ENCODE measurements at regions not wholly inside any gene's neighbourhood (a gene's known extent, or its start where the extent isn't known, plus 50 kb on each side); places are given as distances from the start of the nearest gene placed in this dataset.

DNA sequence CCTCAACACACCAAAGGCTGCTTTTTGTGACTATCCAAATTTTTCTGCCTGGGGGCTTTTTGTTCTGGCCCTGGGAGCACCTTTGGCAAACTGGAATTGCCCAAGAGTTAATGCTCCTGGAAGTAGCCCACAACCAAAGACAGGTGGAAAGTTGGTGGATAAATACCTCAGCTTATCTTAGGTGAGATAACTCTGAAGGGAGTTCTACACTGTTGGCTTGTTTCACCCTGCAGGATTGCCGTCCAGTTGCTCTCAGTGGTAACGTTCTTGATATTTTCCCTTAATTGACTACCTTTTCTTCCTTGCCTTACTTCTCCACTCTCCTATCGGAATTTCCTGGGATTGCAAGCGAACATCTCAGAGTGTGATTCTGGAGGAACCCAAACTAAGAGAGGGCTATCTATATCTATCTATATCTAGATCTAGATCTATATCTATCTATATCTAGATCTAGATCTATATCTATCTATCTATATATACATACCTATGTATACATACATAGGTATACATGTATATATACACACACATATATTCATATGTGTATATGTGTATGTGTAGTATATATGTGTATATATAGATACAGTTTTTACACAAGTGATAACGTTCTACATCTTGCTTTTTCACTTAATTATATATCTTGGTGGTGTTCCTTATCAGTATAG, 82.6 kb upstream of the DHX15 start:
- DNase-seq (ENCODE audit: low read depth, low spot score), result no peak

DNA sequence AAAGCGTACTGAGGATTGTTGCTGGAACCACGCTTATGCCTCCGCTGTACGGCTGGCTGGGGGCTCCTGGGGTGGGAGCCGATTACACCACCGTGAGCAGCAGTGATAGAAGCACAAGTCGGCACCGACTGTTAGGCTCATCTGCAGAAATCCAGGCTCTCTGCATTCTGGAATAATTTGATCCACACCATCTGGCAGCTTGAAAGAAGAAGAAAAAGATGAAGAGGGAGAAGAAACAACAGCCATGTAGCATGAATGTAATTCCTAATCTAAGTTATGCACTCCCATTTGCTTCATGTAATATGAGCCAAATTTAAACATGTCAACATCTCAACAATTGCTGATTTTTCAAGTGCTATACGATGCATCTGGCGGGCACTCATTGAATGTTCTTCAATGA, 84.6 kb upstream of the DHX15 start:
- no peak for DNase-seq (ENCODE audit: low read depth, low spot score)

DNA sequence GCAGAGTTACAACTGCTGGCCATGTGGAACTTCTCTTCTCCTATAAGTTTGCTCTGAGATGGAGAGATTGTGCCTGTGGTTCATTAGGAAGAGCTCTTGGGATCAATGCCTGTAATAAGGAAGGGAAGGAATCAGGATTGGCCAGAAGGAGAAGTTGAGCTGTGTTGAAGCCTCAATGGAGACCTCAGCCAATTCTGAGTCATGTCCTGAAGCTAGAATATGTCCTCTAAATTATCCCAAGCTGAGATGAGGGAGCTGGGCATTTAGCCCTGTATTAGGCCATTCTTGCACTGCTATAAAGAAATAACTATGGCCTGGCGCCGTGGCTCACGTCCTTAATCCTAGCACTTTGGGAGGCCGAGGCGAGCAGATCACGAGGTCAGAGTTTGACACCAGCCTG, 85.4 kb upstream of the DHX15 start:
- DNase-seq (ENCODE audit: low read depth, low spot score), result no peak

GRCh38 chr4:24671849-24672248, 87.5 kb upstream of the DHX15 start:
- no peak for DNase-seq (ENCODE audit: low read depth, low spot score)

DNA sequence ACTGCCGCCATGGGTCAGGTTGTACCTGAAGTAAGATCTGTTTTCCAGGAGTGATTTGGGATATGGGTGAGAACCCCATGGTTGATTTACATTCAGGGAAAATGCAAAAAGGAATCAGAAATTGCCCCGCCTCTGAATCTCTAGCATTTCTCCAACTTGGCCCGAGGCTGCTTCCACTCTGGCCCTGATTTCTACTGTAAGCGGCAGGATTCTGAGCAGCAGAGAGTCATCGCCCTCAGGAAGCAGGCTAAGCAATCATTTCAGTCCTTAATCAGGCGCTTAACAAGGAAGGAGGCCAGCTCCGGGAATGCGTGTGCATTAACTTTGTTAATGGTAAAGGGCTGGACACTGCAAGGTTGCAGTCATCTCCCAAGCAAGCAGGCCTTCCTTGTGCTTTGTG, 88.5 kb upstream of the DHX15 start:
- DNase-seq (ENCODE audit: low read depth, low spot score), result no peak

GRCh38 chr4:24674279-24674678, 89.9 kb upstream of the DHX15 start:
- DNase-seq (ENCODE audit: low read depth, low spot score), result no peak

DNA sequence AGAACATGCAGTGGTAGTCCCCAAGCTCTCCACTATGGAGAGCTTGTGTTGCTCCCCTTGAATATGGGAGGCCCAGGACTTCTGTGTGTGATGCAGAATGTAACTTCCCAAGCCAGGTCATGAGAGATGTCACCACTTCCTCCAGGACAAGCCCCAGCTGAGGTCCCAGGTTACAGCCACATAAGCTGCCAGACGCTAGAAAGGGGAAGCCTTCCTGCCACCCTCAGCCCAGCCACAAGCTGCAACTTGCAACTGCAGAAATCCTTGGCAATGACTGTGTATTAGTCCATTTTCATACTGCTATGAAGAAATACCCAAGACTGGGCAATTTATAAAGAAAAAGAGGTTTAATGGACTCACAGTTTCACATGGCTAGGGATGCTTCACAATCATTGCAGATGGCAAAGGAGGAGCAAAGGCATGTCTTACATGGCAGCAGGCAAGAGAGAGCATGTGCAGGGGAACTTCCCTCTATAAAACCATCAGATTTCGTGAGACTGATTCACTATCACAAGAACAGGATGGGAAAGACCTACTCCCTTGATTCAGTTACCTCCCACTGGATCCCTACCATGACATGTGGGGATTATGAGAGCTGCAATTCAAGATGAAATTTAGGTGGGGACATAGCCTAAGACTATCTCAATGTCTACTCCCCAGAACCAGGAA, 91.5 kb upstream of the DHX15 start:
- DNase-seq (ENCODE audit: low read depth, low spot score), result no peak

GRCh38 chr4:24677909-24678308, 93.6 kb upstream of the DHX15 start:
- DNase-seq (ENCODE audit: low read depth, low spot score), result no peak

DNA sequence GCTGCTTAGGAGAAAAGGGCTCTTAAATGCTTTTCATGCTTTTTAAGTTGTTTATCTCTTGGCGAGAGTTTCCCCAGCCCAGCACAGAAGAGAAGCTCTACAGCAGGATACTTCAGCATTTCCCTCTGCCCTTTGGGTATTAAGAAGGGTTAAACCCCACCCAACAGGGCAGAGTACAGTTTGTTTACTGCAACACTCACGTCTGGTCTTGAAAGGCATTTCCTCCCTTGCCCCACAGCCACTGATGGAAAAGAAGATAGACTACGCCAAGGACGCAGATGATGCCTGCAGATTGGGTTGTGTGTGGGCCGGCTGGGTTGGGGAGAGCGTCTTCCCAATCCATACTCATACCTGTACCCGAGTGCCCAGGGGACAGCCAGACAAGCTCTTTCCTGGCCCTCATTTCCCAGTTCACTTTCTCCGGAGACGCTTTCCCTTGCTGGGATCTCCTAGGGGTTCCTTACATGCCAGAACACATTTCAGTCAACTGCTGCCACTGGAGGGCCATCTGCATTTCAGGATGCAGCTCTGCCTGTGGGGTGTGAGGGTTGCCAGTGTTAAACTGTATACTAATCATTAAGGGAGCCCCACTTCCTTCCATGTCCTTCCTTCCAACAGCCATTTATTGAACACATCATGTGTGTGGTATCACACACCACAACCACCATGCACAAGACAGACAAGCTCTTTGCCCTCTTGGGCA, 96.5 kb upstream of the DHX15 start:
- DNase-seq (ENCODE audit: low read depth, low spot score), result no peak

GRCh38 chr4:24683116-24683515, 98.8 kb upstream of the DHX15 start:
- DNase-seq (ENCODE audit: low read depth, low spot score), result no peak

GRCh38 chr4:24686866-24687692, 102.7 kb upstream of the DHX15 start:
- DNase-seq (ENCODE audit: low read depth, low spot score), result no peak

DNA sequence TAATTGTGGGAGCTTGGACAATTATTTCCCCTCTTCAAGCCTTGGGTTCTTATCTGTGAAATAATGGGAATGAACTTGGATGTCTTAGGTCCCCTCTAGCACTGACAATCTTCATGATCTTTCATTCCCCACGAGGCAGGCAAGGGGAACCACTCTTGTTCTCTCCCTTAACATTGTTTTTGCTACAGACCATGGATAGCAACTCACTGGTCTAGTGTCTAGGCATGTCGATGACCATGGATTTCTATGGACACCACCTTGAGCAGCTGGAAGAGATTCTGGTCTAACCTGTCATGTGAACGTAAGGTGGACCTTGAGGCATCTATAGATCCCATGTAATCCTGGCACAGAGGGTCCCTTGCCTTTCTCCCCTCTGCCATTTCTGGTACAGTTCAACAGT, 104.1 kb upstream of the DHX15 start:
- DNase-seq (ENCODE audit: low read depth, low spot score), result no peak

DNA sequence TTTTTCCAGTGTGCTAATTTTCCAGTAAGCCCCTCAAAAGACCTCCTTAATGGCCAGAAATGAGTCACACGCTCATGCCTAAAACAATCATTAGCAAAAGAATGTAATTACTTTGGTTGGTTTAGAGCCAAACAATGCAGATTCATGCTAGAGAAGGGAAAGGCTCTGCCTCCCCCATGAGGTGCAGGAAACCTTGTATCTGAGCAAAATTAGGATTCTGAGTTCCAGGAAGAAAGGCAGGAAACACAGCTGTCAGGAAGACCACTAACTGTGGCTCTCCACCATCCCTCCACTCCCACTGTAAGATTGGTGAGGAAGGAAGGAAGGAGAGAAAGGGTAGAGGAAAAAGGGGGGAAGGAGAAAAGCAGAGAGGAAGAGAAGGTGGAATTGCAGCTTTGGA, 104.9 kb upstream of the DHX15 start:
- no peak for DNase-seq (ENCODE audit: low read depth, low spot score)

- no peak for DNase-seq (ENCODE audit: low read depth, low spot score)
These were observed 104.9 kb upstream of the SOD3 start for GRCh38 chr4:24690436-24690835.

- DNase-seq (ENCODE audit: low read depth, low spot score), result no peak
These were observed 101.7 kb upstream of the SOD3 start for GRCh38 chr4:24693636-24694035.

DNA sequence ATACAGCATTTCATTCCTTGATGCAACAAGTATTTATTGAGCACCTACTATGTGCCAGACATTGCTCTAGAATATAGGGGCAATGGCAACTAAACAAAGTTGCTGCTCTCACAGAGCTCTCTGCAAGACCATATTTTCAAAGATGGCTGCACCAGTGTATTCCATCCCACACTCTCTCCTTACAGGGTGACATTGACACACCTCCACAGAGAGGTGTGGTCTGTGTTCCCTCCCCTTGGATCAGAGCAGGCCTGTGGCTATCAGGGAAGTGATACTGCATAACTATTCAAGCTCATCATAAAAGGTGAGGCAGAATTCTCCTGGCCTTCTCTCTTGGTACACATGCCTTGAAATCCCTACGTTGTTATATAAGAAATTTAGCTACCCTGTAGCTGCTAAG, 95.3 kb upstream of the SOD3 start:
- no peak for DNase-seq (ENCODE audit: low read depth, low spot score)

GRCh38 chr4:24701683-24702082, 93.7 kb upstream of the SOD3 start:
- DNase-seq (ENCODE audit: low read depth, low spot score), result no peak

DNA sequence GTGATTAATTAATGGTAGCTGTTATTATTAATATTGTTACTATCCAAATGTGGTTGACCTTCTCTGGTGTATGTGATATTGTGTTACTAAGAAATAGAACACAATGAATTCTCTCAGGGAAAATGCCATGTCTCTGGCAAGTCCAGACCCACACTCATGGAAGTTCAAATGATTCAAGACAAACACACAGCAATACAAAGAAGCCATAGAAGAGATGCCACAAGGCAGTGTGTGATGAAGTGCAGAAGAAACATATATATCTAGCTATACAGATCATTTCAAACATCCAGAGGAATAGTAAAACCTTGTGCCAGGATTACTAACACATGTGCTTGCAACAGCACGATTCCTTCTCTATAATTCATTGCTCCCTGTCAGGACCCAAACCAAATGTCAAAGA, 93.1 kb upstream of the SOD3 start:
- no peak for DNase-seq (ENCODE audit: low read depth, low spot score)

DNA sequence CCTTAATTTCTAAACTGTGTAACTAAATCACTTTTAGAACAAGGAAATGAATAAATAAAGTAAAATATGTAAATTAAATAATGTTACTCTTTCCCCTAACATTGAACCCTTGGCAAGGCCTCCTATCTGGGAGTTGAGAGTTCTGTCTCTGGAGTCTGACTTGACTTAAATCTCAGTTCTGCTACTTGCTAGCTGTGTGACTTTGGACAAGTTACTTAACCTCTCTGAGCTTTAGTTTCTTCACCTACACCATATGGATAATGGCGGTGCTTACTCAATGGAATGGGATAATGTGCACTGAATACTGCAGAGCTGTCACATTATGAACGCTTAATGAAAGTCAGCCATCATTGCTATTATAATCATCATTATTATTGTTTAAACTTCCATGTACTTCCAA, 92.1 kb upstream of the SOD3 start:
- DNase-seq (ENCODE audit: low read depth, low spot score), result no peak

DNA sequence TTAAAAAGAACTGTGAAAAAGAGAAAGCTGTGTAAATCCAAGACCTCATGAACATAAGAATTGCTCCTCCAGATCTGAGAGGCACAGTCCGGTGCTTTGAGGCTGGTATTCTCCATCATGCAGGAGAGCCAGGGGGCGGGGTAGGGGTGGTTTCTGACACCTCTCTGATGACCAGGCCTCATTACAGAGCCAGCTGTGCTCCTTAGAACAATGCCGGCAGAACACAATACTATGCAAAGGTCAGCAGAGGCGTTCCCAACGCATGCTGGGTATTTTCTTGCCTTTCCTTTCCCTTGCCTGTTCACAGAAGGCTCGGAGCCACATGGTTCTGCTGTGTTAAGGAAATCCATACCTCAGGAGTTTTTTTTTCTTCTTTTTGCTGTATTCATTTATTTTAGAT, 91.2 kb upstream of the SOD3 start:
- DNase-seq (ENCODE audit: low read depth, low spot score), result no peak

DNA sequence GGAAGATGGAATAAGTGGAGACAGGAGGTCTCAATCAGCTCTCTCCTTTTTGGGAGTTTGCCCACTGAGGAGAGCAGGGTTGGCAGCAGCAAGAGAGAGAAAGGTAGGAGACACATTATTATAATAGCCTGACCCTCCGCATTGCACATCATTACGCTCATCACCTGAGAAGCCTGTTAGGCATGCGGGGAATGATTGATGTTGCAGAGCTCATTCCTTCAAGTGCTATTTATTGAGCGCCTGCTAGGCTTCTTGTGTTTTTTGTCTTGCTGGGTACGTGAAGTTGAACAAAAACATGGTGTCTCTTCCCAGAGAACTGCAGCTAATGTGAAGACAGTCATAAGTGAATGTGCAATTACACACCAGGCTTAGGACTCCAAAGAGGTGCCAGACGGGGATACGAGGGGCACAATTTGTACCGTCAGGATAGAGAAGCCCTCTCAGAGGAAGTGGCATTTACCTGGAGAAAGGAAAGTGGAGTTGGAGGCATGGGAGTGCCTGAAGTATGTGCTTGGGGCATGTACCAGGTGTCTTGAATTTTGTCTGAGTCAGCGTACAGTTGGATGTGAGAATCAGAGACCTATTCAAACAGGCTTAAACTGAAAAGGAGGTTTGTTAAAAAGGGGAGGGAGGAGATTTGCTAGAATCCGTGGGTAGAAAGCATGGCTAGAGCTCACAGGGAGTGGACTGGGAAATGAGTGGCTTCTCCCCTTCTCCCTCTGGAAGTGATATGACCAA, 90.2 kb upstream of the SOD3 start:
- no peak for DNase-seq (ENCODE audit: low read depth, low spot score)

- DNase-seq (ENCODE audit: low read depth, low spot score), result no peak
These were observed 81.8 kb upstream of the SOD3 start for GRCh38 chr4:24713604-24714003.
